Cardiac muscle cell (in vitro differentiated cells and primary cell): ENCODE measurements at regions not wholly inside any gene's neighbourhood (a gene's known extent, or its start where the extent isn't known, plus 50 kb on each side); places are given as distances from the start of the nearest gene placed in this dataset.

Source experiments
- DNase-seq, 2 donors: peaks; one replicate each; pipeline versions ENCODE4 v3.0.0 to v3.0.0-alpha.2; 2010 to 2017; ENCODE audit warnings: low read depth in 1 of 2, low spot score in 1 of 2
- H3K27ac ChIP-seq: fragments of 200-600 bp; sonication (generic); 2 replicates; pipeline ENCODE4 v1.5.1; 2016
- H3K27me3 ChIP-seq: fragments of 200-600 bp; sonication (generic); 2 replicates; pipeline ENCODE4 v1.6.0; 2016; ENCODE audit warnings: control low read depth
- H3K36me3 ChIP-seq: fragments of 200-600 bp; sonication (generic); 2 replicates; pipeline ENCODE4 v1.5.1; 2016; ENCODE audit warnings: control low read depth
- H3K4me1 ChIP-seq: fragments of 200-600 bp; sonication (generic); 2 replicates; pipeline ENCODE4 v1.8.1; 2017; ENCODE audit warnings: low read depth, mild to moderate bottlenecking, mixed run types
- H3K4me3 ChIP-seq: fragments of 200-600 bp; sonication (generic); 2 replicates; pipeline ENCODE4 v1.5.1; 2016; ENCODE audit warnings: mild to moderate bottlenecking
- H3K9me3 ChIP-seq: fragments of 200-600 bp; sonication (generic); 2 replicates; pipeline ENCODE4 v1.5.1; 2017; ENCODE audit warnings: low read depth, mild to moderate bottlenecking, control low read depth
- CTCF ChIP-seq: IDR thresholded peaks from 2 replicates; pipeline ENCODE4 v1.5.1; 2012; ENCODE audit warnings: low read depth, mild to moderate bottlenecking, low read length

GRCh38 chr3:166669781-166670180 lies 710.3 kb downstream of the ZBBX start:
- H3K9me3 ChIP-seq, result no peaks in the 10 kb centered on the region
- no peak overlapping the region for H3K27ac ChIP-seq
- TF ChIP-seq CTCF, result no peak
- H3K36me3 ChIP-seq, result no peaks in the 10 kb centered on the region
- DNase-seq, result no peak
- H3K27me3 ChIP-seq, result no peaks in the 10 kb centered on the region
- no peak overlapping the region for H3K4me3 ChIP-seq
- H3K4me1 ChIP-seq, result no peaks in the 10 kb centered on the region

- no peaks in the 10 kb centered on the region for H3K27me3 ChIP-seq
- no peak overlapping the region for H3K27ac ChIP-seq
- H3K4me3 ChIP-seq, result no peak overlapping the region
- no peak for DNase-seq
- H3K9me3 ChIP-seq, result no peaks in the 10 kb centered on the region
- H3K4me1 ChIP-seq, result no peaks in the 10 kb centered on the region
- no peak for TF ChIP-seq CTCF
- H3K36me3 ChIP-seq, result no peaks in the 10 kb centered on the region
These were observed 716.9 kb downstream of the ZBBX start for GRCh38 chr3:166663194-166663593.

- Histone ChIP-seq H3K27ac (no peak overlapping the region), H3K4me1 (no peaks in the 10 kb centered on the region), H3K27me3 (no peaks in the 10 kb centered on the region), H3K4me3 (no peak overlapping the region), H3K9me3 (no peaks in the 10 kb centered on the region), H3K36me3 (no peaks in the 10 kb centered on the region)
- no peak for TF ChIP-seq CTCF
- DNase-seq, result no peak
These were observed 718.5 kb downstream of the ZBBX start for GRCh38 chr3:166661621-166662020.

- DNase-seq, result no peak
- H3K4me1 ChIP-seq, result no peaks in the 10 kb centered on the region
- H3K36me3 ChIP-seq, result no peaks in the 10 kb centered on the region
- no peaks in the 10 kb centered on the region for H3K9me3 ChIP-seq
- no peak overlapping the region for H3K4me3 ChIP-seq
- no peak overlapping the region for H3K27ac ChIP-seq
- no peak for TF ChIP-seq CTCF
- H3K27me3 ChIP-seq, result no peaks in the 10 kb centered on the region
These were observed 719.1 kb downstream of the ZBBX start for GRCh38 chr3:166660962-166661361.

- H3K36me3 ChIP-seq, result no peaks in the 10 kb centered on the region
- no peaks in the 10 kb centered on the region for H3K27me3 ChIP-seq
- no peak overlapping the region for H3K27ac ChIP-seq
- no peak overlapping the region for H3K4me3 ChIP-seq
- no peak for DNase-seq
- H3K4me1 ChIP-seq, result no peaks in the 10 kb centered on the region
- no peaks in the 10 kb centered on the region for H3K9me3 ChIP-seq
- no peak for TF ChIP-seq CTCF
These were observed 742.0 kb downstream of the ZBBX start for GRCh38 chr3:166637984-166638530.
